Dedifferentiated amniotic fluid mesenchymal stem cell (primary cell): ENCODE measurements at regions not wholly inside any gene's neighbourhood (a gene's known extent, or its start where the extent isn't known, plus 50 kb on each side); places are given as distances from the start of the nearest gene placed in this dataset.

ENCODE experiments used
- DNase-seq: peaks from one replicate; pipeline ENCODE4 v3.0.0-alpha.2; 2016; ENCODE audit errors: extremely low spot score

- no peak for DNase-seq
Observed at GRCh38 chr7:54810401-54810800, 51.4 kb upstream of the SEC61G start.

- DNase-seq: peak; percentile 85
Observed at GRCh38 chr7:54811041-54811845, 52.2 kb upstream of the SEC61G start.

DNA sequence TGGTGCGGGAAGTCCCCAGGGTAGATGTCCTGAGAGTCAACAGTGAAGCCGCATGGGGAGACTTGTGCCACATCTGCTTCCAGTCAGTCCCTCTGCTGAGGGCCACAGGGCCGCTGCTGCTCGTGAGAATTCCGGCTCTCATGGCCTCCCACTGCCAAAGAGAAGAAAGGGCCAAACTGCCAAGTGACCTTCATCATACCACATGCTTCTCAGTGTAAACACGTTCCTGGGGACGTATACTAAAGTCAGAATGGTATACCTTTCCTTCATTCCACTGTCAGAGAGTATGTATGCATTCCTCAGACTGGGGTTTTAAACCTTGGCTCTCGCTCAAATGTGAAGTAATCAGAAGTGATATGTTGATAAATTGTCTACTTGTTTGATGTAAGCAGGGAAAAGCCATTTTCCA lies 52.8 kb upstream of the SEC61G start:
- DNase-seq: no peak

DNA sequence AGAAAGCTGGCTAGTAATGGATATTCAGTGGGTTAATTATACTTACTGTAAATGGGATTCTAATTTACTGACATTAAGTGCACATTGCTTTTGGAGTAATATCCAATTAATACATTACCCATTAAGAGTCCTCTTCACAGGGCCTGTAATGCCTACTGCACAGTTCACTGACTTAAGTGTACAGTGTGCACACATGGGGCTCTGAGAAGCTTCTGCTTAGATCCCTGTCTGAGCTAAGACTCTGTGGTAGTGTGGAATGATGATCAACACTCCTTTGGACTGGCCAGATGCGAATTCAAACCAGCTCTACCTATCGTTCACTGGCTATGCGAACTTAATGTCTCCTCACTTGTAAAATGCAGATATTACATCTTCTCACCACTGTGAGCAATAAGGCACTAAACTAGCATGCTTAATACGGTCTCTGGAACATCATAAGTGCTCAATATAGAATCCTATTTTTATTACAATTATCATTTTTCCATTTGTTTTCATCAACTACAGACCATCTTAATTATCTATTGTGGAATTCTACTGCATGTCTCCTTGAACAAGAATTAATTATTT lies 53.8 kb upstream of the SEC61G start:
- DNase-seq: no peak

GRCh38 chr7:54813398-54813797 lies 54.4 kb upstream of the SEC61G start:
- DNase-seq: no peak

DNA sequence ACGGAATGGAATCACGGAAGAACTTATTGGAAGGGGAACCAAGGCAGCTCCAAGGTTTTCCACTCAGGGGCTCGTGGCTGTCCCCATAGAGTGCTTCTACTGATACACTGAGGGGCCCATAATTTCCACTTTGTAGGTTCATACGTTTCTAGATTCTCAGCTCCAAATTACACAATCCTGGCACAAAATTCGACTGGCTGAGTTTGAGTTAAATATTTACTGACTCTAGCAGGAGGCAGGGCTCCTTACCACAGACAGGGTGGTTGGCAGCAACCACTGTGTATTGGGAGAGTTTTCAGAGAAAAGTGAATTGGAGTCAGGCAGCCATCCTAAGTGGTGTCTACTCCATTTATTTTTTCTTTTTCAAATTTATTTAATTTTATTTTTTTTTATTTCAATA lies 55.4 kb upstream of the SEC61G start:
- no peak for DNase-seq

GRCh38 chr7:54817152-54817551 lies 58.1 kb upstream of the SEC61G start:
- DNase-seq: no peak

- DNase-seq: no peak
Observed at GRCh38 chr7:54823776-54824175, 64.8 kb upstream of the SEC61G start.

- no peak for DNase-seq
Observed at GRCh38 chr7:54824655-54825054, 65.6 kb upstream of the SEC61G start.

- DNase-seq: no peak
Observed at GRCh38 chr7:54825368-54825767, 66.4 kb upstream of the SEC61G start.

GRCh38 chr7:54827734-54828133 lies 68.7 kb upstream of the SEC61G start:
- DNase-seq: no peak

DNA sequence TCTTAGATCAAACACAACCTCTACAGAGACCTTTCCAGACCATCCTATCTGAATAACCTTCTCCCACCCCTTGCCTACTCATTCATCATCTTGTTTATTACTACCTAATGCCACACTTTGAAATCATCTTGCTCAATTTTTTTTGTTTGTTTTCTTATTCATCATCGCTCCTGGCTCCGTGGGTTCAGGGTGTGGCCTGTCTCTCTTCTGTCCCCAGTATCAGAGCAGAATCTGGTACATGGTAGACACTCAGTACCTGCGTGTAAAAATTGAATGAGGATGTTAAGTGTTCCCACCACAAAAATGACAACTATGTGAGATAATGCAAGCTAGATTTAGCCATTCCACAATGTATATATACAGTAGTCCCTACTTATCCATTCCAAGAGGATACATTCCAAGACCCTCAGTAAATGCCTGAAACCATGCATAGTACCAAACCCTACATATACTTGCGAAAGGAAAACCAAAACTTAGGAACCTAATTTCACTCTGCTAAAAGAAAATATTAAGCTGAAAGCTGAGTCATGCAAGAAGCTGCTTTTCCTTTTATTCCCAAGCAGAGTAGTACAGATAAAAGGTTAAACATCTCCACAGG lies 72.1 kb upstream of the SEC61G start:
- DNase-seq: no peak

DNA sequence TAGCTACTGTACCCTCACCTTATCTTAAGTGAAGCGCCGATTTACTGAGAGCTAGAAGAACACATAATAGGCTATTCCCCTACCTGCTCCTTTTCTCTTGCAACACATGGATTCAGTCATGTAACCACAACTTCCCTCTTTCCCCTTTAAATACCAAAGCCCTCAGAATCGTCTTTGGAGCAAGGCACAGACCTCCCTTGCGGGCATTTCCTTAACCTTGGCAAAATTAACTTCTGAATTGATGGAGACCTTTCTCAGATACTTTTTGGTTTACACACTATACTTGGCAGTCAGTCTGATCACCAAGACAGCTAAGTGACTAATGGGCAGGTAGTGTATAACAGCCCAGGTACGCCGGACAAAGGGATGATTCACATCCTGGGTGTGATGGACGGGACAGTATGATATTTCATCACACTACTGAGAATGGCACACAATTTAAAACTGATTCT lies 72.7 kb upstream of the SEC61G start:
- no peak for DNase-seq

DNA sequence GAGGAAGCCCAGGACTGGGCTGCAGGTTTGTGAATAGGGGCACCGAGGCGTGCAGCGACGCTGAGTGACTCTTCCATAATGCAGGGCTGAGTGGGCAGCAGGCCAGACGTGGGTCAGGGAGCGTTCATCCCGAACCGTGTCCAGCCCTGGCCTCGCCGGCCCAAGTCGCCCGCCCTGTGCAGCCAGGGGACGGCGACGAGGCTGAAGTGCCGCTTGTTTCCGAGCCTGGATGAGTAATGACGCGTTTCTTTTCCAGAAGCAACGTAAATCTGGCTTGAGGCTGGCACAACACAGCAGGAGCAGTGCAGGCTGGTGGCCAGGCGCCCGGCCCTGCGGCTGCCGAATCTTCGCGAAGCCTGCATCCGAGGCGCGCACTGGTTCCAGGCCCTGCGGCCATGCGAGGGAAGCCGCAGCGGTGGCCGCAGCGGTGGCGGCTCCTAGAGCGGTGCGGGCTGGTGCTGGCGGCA lies 74.0 kb upstream of the SEC61G start:
- DNase-seq: no peak

GRCh38 chr7:54837168-54837567 lies 78.2 kb upstream of the SEC61G start:
- no peak for DNase-seq

DNA sequence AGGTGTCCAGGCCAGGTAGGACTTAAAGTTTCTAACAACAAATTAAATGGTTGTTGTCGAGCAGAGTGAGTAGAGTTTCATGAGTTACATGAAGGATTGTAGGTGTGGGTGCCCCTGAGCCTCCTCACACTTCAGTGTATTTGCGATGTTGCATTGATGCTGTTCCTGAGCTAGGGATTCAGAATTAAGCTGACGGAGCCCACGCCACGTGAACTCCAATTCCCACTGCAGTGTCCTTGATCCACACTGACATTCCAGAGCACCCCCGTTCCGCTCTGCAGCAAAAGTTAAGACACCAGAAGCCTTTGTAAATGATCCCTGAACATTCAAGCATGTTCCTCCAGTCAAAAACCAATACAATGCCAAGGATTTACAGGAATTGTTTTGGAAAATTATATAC lies 78.8 kb upstream of the SEC61G start:
- no peak for DNase-seq

DNA sequence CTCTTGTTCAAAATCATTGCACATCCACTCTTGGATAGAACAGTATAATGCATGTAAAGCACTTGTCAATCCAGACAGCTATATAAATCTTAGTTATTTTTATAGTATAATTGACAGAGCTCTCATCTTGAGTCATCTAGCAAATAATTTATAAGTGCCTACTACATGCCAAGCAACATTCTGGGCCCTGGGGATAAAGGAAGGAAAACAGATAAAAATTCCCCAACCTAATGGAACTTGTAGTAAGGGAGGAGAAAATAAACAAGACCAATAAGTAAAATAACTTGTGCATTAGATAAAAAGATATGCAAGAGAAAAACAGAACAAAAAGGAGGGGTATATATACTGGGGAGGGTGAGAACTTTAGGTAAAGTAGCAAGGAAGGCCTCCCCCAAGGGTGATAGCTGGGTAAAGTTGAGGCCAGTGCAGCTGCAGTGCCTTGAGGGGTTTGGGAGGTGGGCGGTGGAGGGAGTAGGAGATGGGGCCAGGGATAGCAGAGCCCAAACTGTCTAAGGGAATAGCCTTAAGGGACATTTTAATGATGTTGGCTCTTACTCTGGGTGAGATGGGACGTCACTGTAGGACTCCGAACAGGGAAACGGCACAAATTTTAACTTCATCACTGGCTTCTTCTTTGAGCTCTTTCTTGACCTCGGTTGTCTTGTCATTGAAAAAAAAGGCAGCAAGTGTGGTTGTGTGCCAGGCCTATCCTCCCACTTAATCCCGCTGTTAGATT lies 79.3 kb upstream of the SEC61G start:
- DNase-seq: no peak

- DNase-seq: no peak
Observed at GRCh38 chr7:54839575-54840213, 80.7 kb upstream of the SEC61G start.

GRCh38 chr7:54841772-54842697 lies 83.0 kb upstream of the SEC61G start:
- peak; percentile 53 for DNase-seq

DNA sequence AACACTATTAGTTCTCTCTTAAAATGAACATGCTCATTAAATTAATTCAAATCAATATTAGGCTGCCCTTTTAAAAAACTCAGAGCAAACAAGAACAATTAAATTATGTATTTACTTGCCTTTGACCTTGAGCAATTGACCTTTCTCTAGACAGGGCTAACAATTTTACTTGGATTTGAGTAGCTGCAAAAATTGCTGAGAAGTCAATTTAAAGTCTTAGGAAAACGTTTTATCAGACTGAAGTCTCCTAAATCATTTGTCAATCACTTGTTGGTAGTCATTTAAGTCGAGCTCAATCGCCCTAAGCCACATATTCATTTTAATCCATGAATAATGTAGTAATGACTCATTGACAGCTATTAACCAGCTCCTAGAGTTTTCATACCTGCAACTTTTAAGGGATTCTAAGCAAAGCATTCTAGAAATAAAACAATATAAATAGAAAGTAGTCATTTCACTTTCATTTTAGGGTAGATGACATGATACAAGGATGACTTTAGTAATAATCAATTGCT lies 84.9 kb upstream of the SEC61G start:
- no peak for DNase-seq

DNA sequence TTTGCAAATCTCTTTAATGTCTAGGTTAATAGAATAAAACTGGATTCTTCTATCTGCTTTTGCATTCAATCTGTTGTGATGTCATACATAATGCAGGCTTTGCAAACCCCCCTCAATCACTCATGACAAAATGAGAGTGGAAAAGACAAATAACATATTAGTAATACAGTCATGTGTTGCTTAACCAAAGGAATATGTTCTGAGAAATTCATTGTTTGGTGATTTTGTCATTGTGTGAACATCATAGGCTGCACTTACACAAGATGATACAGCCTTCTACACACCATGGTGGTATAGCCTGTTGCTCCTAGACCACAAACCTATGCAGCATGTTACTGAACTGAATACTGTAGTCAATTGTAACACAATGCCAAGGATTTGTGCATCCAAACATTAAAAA lies 87.3 kb upstream of the SEC61G start:
- DNase-seq: no peak
